GM23338 (cell line): ENCODE measurements at regions not wholly inside any gene's neighbourhood (a gene's known extent, or its start where the extent isn't known, plus 50 kb on each side); places are given as distances from the start of the nearest gene placed in this dataset.

ENCODE experiments used
- ATAC-seq: fragments of 200-7000 bp; cut with Tn5 transposase; 3 replicates; pipeline ENCODE4 v1.9.1; 2020
- DNase-seq: peaks from one replicate; pipeline ENCODE4 v3.0.0-alpha.2; 2015; ENCODE audit warnings: low spot score
- H2AFZ ChIP-seq: fragments of 200-600 bp; sonication (generic); 2 replicates; pipeline ENCODE4 v1.8.0; 2016; ENCODE audit warnings: antibody characterized with exemption, mild to moderate bottlenecking, moderate library complexity
- H3F3A ChIP-seq: fragments of 200-600 bp; sonication (generic); replicated peaks from 2 replicates; pipeline ENCODE4 v1.8.0; 2017; ENCODE audit warnings: antibody characterized with exemption, mixed run types, low read depth
- H3K27ac ChIP-seq: fragments of 200-600 bp; sonication (generic); 2 replicates; pipeline ENCODE4 v1.6.1; 2016; ENCODE audit warnings: low read depth
- H3K27me3 ChIP-seq: fragments of 200-600 bp; sonication (generic); 2 replicates; pipeline ENCODE4 v1.8.0; 2016; ENCODE audit warnings: mild to moderate bottlenecking, mixed run types, moderate library complexity; ENCODE audit not compliant: insufficient read depth
- H3K36me3 ChIP-seq: fragments of 200-600 bp; sonication (generic); 2 replicates; pipeline ENCODE4 v1.8.0; 2016; ENCODE audit warnings: mild to moderate bottlenecking; ENCODE audit not compliant: insufficient read depth
- H3K4me1 ChIP-seq: fragments of 200-600 bp; sonication (generic); 2 replicates; pipeline ENCODE4 v1.8.0; 2016; ENCODE audit warnings: mild to moderate bottlenecking, moderate library complexity; ENCODE audit not compliant: insufficient read depth
- H3K4me2 ChIP-seq: fragments of 200-600 bp; sonication (generic); 2 replicates; pipeline ENCODE4 v1.7.1; 2017; ENCODE audit warnings: mixed run types
- H3K4me3 ChIP-seq: fragments of 200-600 bp; sonication (generic); 2 replicates; pipeline ENCODE4 v1.6.1; 2016; ENCODE audit warnings: mixed run types
- H3K79me2 ChIP-seq: fragments of 200-600 bp; sonication (generic); replicated peaks from 2 replicates; pipeline ENCODE4 v1.8.0; 2017; ENCODE audit warnings: mild to moderate bottlenecking; ENCODE audit not compliant: insufficient read depth
- H3K9me2 ChIP-seq: fragments of 200-600 bp; sonication (generic); 2 replicates; pipeline ENCODE4 v1.8.0; 2017; ENCODE audit not compliant: insufficient read depth
- H4K20me1 ChIP-seq: fragments of 200-600 bp; sonication (generic); replicated peaks from 2 replicates; pipeline ENCODE4 v1.8.0; 2017; ENCODE audit warnings: mild to moderate bottlenecking; ENCODE audit not compliant: insufficient read depth
- H3K27ac Mint-ChIP-seq: 2 replicates; pipeline ENCODE4 v1.8.0; 2020; ENCODE audit warnings: inconsistent platforms, mild to moderate bottlenecking, moderate library complexity, mixed read lengths
- H3K27me3 Mint-ChIP-seq: 3 replicates; pipeline ENCODE4 v1.8.0; 2022; ENCODE audit warnings: low read depth, mild to moderate bottlenecking, moderate library complexity, mixed read lengths, inconsistent platforms; ENCODE audit not compliant: insufficient read depth, poor library complexity
- H3K36me3 Mint-ChIP-seq: 3 replicates; pipeline ENCODE4 v1.8.0; 2021; ENCODE audit warnings: low read depth, mild to moderate bottlenecking, inconsistent platforms, moderate library complexity, mixed read lengths
- H3K4me1 Mint-ChIP-seq: 3 replicates; pipeline ENCODE4 v1.8.0; 2020; ENCODE audit warnings: mild to moderate bottlenecking, inconsistent platforms, mixed read lengths
- H3K4me3 Mint-ChIP-seq: 3 replicates; pipeline ENCODE4 v1.8.0; 2021; ENCODE audit warnings: moderate library complexity, mild to moderate bottlenecking, inconsistent platforms, mixed read lengths
- H3K9me3 Mint-ChIP-seq: 3 replicates; pipeline ENCODE4 v1.8.0; 2020; ENCODE audit warnings: moderate library complexity, mild to moderate bottlenecking, inconsistent platforms, mixed read lengths
- CREB1 ChIP-seq: fragments of 250-450 bp; sonication (Bioruptor Pico); IDR thresholded peaks from 2 replicates; pipeline ENCODE4 v1.5.0; 2020; ENCODE audit warnings: low read depth, mild to moderate bottlenecking, moderate library complexity
- CTCF ChIP-seq, 2 experiments: fragments of 200-600 bp in 1 of 2; sonication (generic) in 1 of 2; conservative IDR thresholded peaks; 2 replicates each; pipeline versions ENCODE4 v1.5.1 to v1.6.1; 2016 to 2017; ENCODE audit warnings: antibody characterized with exemption in 2 of 2, low read depth in 2 of 2, mild to moderate bottlenecking in 2 of 2, moderate library complexity in 1 of 2
- JUNB ChIP-seq: IDR thresholded peaks from one replicate; pipeline ENCODE4 v1.6.1; 2016; ENCODE audit warnings: antibody characterized with exemption; ENCODE audit not compliant: unreplicated experiment
- POLR2AphosphoS5 ChIP-seq: IDR thresholded peaks from 2 replicates; pipeline ENCODE4 v1.6.1; 2016; ENCODE audit warnings: antibody characterized with exemption, low read depth
- REST ChIP-seq: IDR thresholded peaks from one replicate; pipeline ENCODE4 v1.6.1; 2018; ENCODE audit warnings: antibody characterized with exemption; ENCODE audit not compliant: unreplicated experiment
- STAT1 ChIP-seq: IDR thresholded peaks from one replicate; pipeline ENCODE4 v1.6.1; 2016; ENCODE audit warnings: antibody characterized with exemption; ENCODE audit not compliant: unreplicated experiment
- ZNF462 ChIP-seq: fragments of 250-450 bp; sonication (Bioruptor Pico); IDR thresholded peaks from 2 replicates; pipeline ENCODE4 v1.5.0; 2020; ENCODE audit warnings: mild to moderate bottlenecking, moderate library complexity

- TF ChIP-seq REST (no peak), CREB1 (no peak), ZNF462 (CRISPR knock-in tag) (no peak), STAT1 (no peak), JUNB (no peak), POLR2AphosphoS5 (no peak)
These were observed 80.3 kb upstream of the AKIP1 start (continued) for GRCh38 chr11:8830641-8831040.

GRCh38 chr11:8831861-8832260, 79.1 kb upstream of the AKIP1 start:
- Mint-ChIP-seq H3K4me1 (peaks cover 25% of the 10 kb centered on the region), H3K4me3 (no peak overlapping the region), H3K27me3 (no peaks in the 10 kb centered on the region), H3K27ac (no peak overlapping the region), H3K36me3 (no peaks in the 10 kb centered on the region), H3K9me3 (no peaks in the 10 kb centered on the region)
- DNase-seq (no peak), ATAC-seq (no peak)
- no peak overlapping the region for H2AFZ ChIP-seq
- H3K27me3 ChIP-seq = no peaks in the 10 kb centered on the region
- H3K79me2 ChIP-seq = no peaks in the 10 kb centered on the region
- H3K4me3 ChIP-seq = no peak overlapping the region
- no peaks in the 10 kb centered on the region for H3K36me3 ChIP-seq
- H3K27ac ChIP-seq = peak overlapping the region; percentile 66; the same call in 1 of the 2 replicates
- no peaks in the 10 kb centered on the region for H4K20me1 ChIP-seq
- H3K4me1 ChIP-seq = peaks cover 28% of the 10 kb centered on the region
- H3F3A ChIP-seq = no peaks in the 10 kb centered on the region; the same call in 1 of the 2 replicates
- no peak overlapping the region for H3K4me2 ChIP-seq
- peaks cover 11% of the 10 kb centered on the region; the same call in 1 of the 2 replicates for H3K9me2 ChIP-seq
- TF ChIP-seq CTCF (conservative IDR thresholded peaks at IDR 0.05; ENCODE audit: low read depth in 2 of 2) (no peak), CREB1 (no peak)
